Endothelial cell of umbilical vein (primary cell): ENCODE measurements at regions not wholly inside any gene's neighbourhood (a gene's known extent, or its start where the extent isn't known, plus 50 kb on each side); places are given as distances from the start of the nearest gene placed in this dataset.

Experiments used
- BruUV-seq: library from RNA; stranded (reverse); fragments of 400-500 nt; replicated peaks from 2 replicates; lab custom pipeline; 2021; lab: Mats Ljungman, UMichigan
- CTCF ChIA-PET: fragments of 300-600, 350-600 bp; sonication (Branson Sonifier 250); formaldehyde crosslinking; loops from one replicate; lab custom pipeline; 2021; ENCODE audit warnings: antibody characterized with exemption, inconsistent platforms; lab: Charles Lee
- POLR2A ChIA-PET: fragments of 300-600, 350-600 bp; sonication (Branson Sonifier 250); formaldehyde crosslinking; loops from one replicate; lab custom pipeline; 2021; ENCODE audit warnings: antibody characterized with exemption, inconsistent platforms; lab: Charles Lee
- DNase-seq: peaks from one replicate; pipeline ENCODE4 v3.0.0-alpha.2; 2011; ENCODE audit warnings: low read depth, low spot score
- FAIRE-seq: peaks from 2 replicates; lab custom pipeline; 2011; peaks lifted over from hg19 to GRCh38; lab: Jason Lieb, UNC
- H2AFZ ChIP-seq: 2 replicates; pipeline ENCODE4 v1.6.0; 2012; ENCODE audit warnings: low read depth, low read length, control low read depth, inconsistent platforms
- H3K27ac ChIP-seq: 2 replicates; pipeline ENCODE4 v1.5.1; 2011; ENCODE audit warnings: low read depth, mild to moderate bottlenecking, control low read depth, low read length, moderate library complexity; ENCODE audit not compliant: insufficient read depth
- H3K27me3 ChIP-seq, 2 experiments: 2 replicates each; pipeline versions ENCODE4 v1.6.0 to v1.6.1; 2011; ENCODE audit warnings: low read length in 2 of 2, mixed read lengths in 1 of 2; ENCODE audit not compliant: control insufficient read depth in 2 of 2, insufficient read depth in 2 of 2
- H3K36me3 ChIP-seq, 2 experiments: 2 replicates in 1 of 2; 3 replicates in 1 of 2; pipeline ENCODE4 v1.5.1; 2011; ENCODE audit warnings: low read length in 2 of 2, mild to moderate bottlenecking in 1 of 2, moderate library complexity in 1 of 2; ENCODE audit not compliant: control insufficient read depth in 2 of 2, insufficient read depth in 2 of 2; ENCODE audit errors: extremely low read depth in 1 of 2
- H3K4me1 ChIP-seq: 3 replicates; pipeline ENCODE4 v1.5.1; 2011; ENCODE audit warnings: mild to moderate bottlenecking, low read length; ENCODE audit not compliant: control insufficient read depth, insufficient read depth; ENCODE audit errors: extremely low read depth
- H3K4me2 ChIP-seq: 2 replicates; pipeline ENCODE4 v1.6.1; 2011; ENCODE audit warnings: low read length, control low read depth, mixed read lengths; ENCODE audit not compliant: insufficient read depth
- H3K4me3 ChIP-seq, 3 experiments: fragments of 200-600 bp in 1 of 3; sonication (generic), shearing (Covaris generic) in 1 of 3; replicated peaks in 1 of 3; 2 replicates each; pipeline ENCODE4 v1.5.1; 2011 to 2016; ENCODE audit warnings: control low read depth in 3 of 3, low read length in 3 of 3, mild to moderate bottlenecking in 2 of 3, inconsistent platforms in 1 of 3, low read depth in 1 of 3, moderate library complexity in 1 of 3; ENCODE audit not compliant: insufficient read depth in 1 of 3
- H3K79me2 ChIP-seq: 2 replicates; pipeline ENCODE4 v1.6.0; 2012; ENCODE audit warnings: low read length, inconsistent platforms; ENCODE audit not compliant: control insufficient read depth, insufficient read depth
- H3K9ac ChIP-seq: replicated peaks from 2 replicates; pipeline ENCODE3; 2011; ENCODE audit warnings: low read length, control low read depth; ENCODE audit not compliant: insufficient read depth; ENCODE audit errors: extremely low read depth
- H3K9me1 ChIP-seq: replicated peaks from 3 replicates; pipeline ENCODE4 v1.6.0; 2011; ENCODE audit warnings: mild to moderate bottlenecking, low read length; ENCODE audit not compliant: control insufficient read depth, insufficient read depth; ENCODE audit errors: extremely low read depth
- H3K9me3 ChIP-seq: replicated peaks from 2 replicates; pipeline ENCODE4 v1.5.1; 2012; ENCODE audit warnings: low read length, inconsistent platforms; ENCODE audit not compliant: control insufficient read depth, insufficient read depth
- H4K20me1 ChIP-seq: replicated peaks from 2 replicates; pipeline ENCODE3; 2011; ENCODE audit warnings: mild to moderate bottlenecking, low read length; ENCODE audit not compliant: control insufficient read depth, insufficient read depth; ENCODE audit errors: extremely low read depth
- CTCF ChIP-seq, 2 donors: IDR thresholded peaks; 1 replicate in 1 of 2; 2 replicates in 1 of 2; pipeline ENCODE4 v1.5.1; 2011; ENCODE audit warnings: low read length in 2 of 2, mild to moderate bottlenecking in 2 of 2, moderate library complexity in 2 of 2, control low read depth in 1 of 2, inconsistent platforms in 1 of 2, low read depth in 1 of 2; ENCODE audit not compliant: insufficient read depth in 1 of 2; ENCODE audit errors: extremely low read depth in 1 of 2
- EZH2 ChIP-seq: IDR thresholded peaks from 2 replicates; pipeline ENCODE4 v1.6.1; 2012; ENCODE audit warnings: borderline replicate concordance, low read depth, mild to moderate bottlenecking, moderate library complexity, low read length, inconsistent platforms; ENCODE audit not compliant: severe bottlenecking
- FOS ChIP-seq: IDR thresholded peaks from 2 replicates; pipeline ENCODE4 v1.6.1; 2011; ENCODE audit warnings: mild to moderate bottlenecking, low read length, moderate library complexity, borderline replicate concordance; ENCODE audit not compliant: insufficient read depth
- GATA2 ChIP-seq: IDR thresholded peaks from 2 replicates; pipeline ENCODE4 v1.7.0; 2011; ENCODE audit warnings: low read depth, mild to moderate bottlenecking, moderate library complexity, mixed read lengths, low read length; ENCODE audit not compliant: insufficient read length, insufficient read depth
- JUN ChIP-seq: IDR thresholded peaks from 2 replicates; pipeline ENCODE4 v1.6.1; 2011; ENCODE audit warnings: borderline replicate concordance, low read depth; ENCODE audit not compliant: insufficient read length, insufficient read depth
- MAX ChIP-seq: IDR thresholded peaks from 2 replicates; pipeline ENCODE4 v1.6.1; 2011; ENCODE audit not compliant: insufficient read depth, insufficient read length
- MYC ChIP-seq: IDR thresholded peaks from one replicate; pipeline ENCODE4 v1.6.1; 2011; ENCODE audit warnings: mild to moderate bottlenecking, low read depth, low read length
- POLR2A ChIP-seq: IDR thresholded peaks from 2 replicates; pipeline ENCODE4 v1.6.1; 2012; ENCODE audit warnings: low read depth, mild to moderate bottlenecking, control low read depth, low read length
- POLR2AphosphoS5 ChIP-seq: IDR thresholded peaks from 2 replicates; pipeline ENCODE4 v1.6.1; 2012; ENCODE audit warnings: low read depth, mild to moderate bottlenecking, control low read depth, low read length, moderate library complexity; ENCODE audit not compliant: insufficient read depth
- dilution Hi-C: fragments of 300-500 bp; cut with MboI; formaldehyde crosslinking; loops from one replicate; pipeline ENCODE4 v1.15.0; 2019; ENCODE audit warnings: low sequenced_read_pairs; ENCODE audit not compliant: extremely low pct_ligation_motif_present
- intact Hi-C: fragments of 100-400 bp; cut with micrococcal nuclease; formaldehyde crosslinking; loops from one replicate; pipeline ENCODE4 v1.10.0; 2022

DNA sequence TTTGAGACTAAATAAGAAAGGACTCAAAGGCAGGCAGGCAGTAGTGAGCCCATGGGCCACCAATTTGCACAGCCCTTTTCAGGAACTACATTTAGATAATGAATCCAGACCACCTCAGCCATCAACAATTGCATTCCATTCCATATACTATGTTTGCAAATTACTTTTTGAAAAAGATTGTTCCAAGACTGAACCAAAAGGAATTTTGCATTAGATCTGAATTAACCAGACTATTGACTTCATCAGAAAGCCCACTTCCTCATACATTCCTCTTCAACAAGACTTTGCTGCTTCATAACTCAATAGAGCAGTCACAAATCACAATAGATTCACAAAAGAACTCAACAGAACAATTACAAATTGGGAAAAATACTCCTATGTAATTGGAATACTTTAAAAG, 229.1 kb downstream of the SIM1 start:
- H3K9me3 ChIP-seq: no peaks in the 10 kb centered on the region
- H3K9me1 ChIP-seq: no peaks in the 10 kb centered on the region
- H2AFZ ChIP-seq: no peak overlapping the region
- no peaks in the 10 kb centered on the region for H3K27me3 ChIP-seq
- no peaks in the 10 kb centered on the region for H3K36me3 ChIP-seq
- no peak overlapping the region for H3K9ac ChIP-seq
- DNase-seq (no peak), FAIRE-seq (no peak)
- no peak overlapping the region for H3K4me3 ChIP-seq
- CTCF ChIA-PET: interaction anchor here (0.9 to 1.0 kb wide), 2 partner anchors 22 to 48 kb away, joined by 3 to 4 read pairs; no protein-coding TSS in a partner anchor
- no peaks in the 10 kb centered on the region for H3K79me2 ChIP-seq
- peaks cover 9% of the 10 kb centered on the region for H3K4me1 ChIP-seq
- no TSS peak for BruUV-seq
- no peaks in the 10 kb centered on the region for H4K20me1 ChIP-seq
- POLR2A ChIA-PET: no interaction called here
- H3K4me2 ChIP-seq: no peak overlapping the region
- intact Hi-C loops (no loop called here), dilution Hi-C loops (no loop called here)
- H3K27ac ChIP-seq: no peak overlapping the region
- TF ChIP-seq POLR2A (no peak), CTCF (IDR thresholded peaks at IDR 0.05; ENCODE audit: extremely low read depth in 1 of 2, insufficient read depth in 1 of 2, low read depth in 1 of 2, low read length in 2 of 2) (no peak), MYC (no peak), GATA2 (no peak), JUN (no peak), FOS (no peak), MAX (no peak), EZH2 (no peak), POLR2AphosphoS5 (no peak)
